Sciatic nerve (tissue), 2 donors: ENCODE measurements at regions not wholly inside any gene's neighbourhood (a gene's known extent, or its start where the extent isn't known, plus 50 kb on each side); places are given as distances from the start of the nearest gene placed in this dataset.

ENCODE experiments used
- ATAC-seq: fragments of 200-7000 bp; cut with Tn5 transposase; one replicate; pipeline ENCODE4 v1.9.1; 2020; ENCODE audit warnings: mild to moderate bottlenecking, moderate library complexity
- DNase-seq: peaks from one replicate; pipeline ENCODE4 v3.0.0-alpha.2; 2020; ENCODE audit warnings: low spot score
- intact Hi-C: fragments of 100-400 bp; cut with DNase I; formaldehyde crosslinking; loops from one replicate; pipeline ENCODE4 v1.14.2; 2022
- donor health status: DM: no; HTN: no; CAD: no.
- donor health status: DM: no; HTN: no; CAD: no.

- intact Hi-C loops, result no loop called here
- ATAC-seq, result no peak
These were observed 285.7 kb upstream of the GALNT17 start for GRCh38 chr7:70846208-70846607.

GRCh38 chr7:70849580-70850235 is 282.2 kb upstream of the GALNT17 start:
- DNase-seq (no peak), ATAC-seq (no peak)
- intact Hi-C loops, result no loop called here

More at GRCh38 chr7:70846208-70846607, 285.7 kb upstream of the GALNT17 start:
- no peak for DNase-seq

GRCh38 chr7:70855373-70855772 is 276.6 kb upstream of the GALNT17 start:
- ATAC-seq (no peak), DNase-seq (no peak)
- intact Hi-C loops, result loop anchor here (5.0 kb wide), 1 partner anchor 877 kb away; no protein-coding TSS in a partner anchor

GRCh38 chr7:70856901-70857630 is 274.9 kb upstream of the GALNT17 start:
- intact Hi-C loops, result loop anchor here (5.0 kb wide), 1 partner anchor 875 kb away; no protein-coding TSS in a partner anchor
- ATAC-seq, result peak; percentile 41
- peak; percentile 89 for DNase-seq

- ATAC-seq, result no peak
- intact Hi-C loops, result loop anchor here (5.0 kb wide), 1 partner anchor 874 kb away; no protein-coding TSS in a partner anchor
- DNase-seq, result no peak
These were observed 274.0 kb upstream of the GALNT17 start for GRCh38 chr7:70857793-70858545.

GRCh38 chr7:70867513-70867912 is 264.4 kb upstream of the GALNT17 start:
- ATAC-seq, result no peak
- intact Hi-C loops, result no loop called here
- no peak for DNase-seq

- intact Hi-C loops, result no loop called here
- ATAC-seq (no peak), DNase-seq (no peak)
These were observed 261.6 kb upstream of the GALNT17 start for GRCh38 chr7:70870349-70870748.

- intact Hi-C loops, result no loop called here
- DNase-seq (no peak), ATAC-seq (no peak)
These were observed 259.8 kb upstream of the GALNT17 start for GRCh38 chr7:70872188-70872587.

GRCh38 chr7:70881167-70881847 is 250.6 kb upstream of the GALNT17 start:
- intact Hi-C loops, result no loop called here
- DNase-seq (no peak), ATAC-seq (no peak)

- ATAC-seq (no peak), DNase-seq (no peak)
- intact Hi-C loops, result no loop called here
These were observed 248.0 kb upstream of the GALNT17 start for GRCh38 chr7:70883750-70884439.

GRCh38 chr7:70884440-70884764 is 247.5 kb upstream of the GALNT17 start:
- DNase-seq (no peak), ATAC-seq (no peak)
- intact Hi-C loops, result no loop called here

- DNase-seq (no peak), ATAC-seq (no peak)
- intact Hi-C loops, result no loop called here
These were observed 247.1 kb upstream of the GALNT17 start for GRCh38 chr7:70884809-70885208.

GRCh38 chr7:70886547-70886946 is 245.4 kb upstream of the GALNT17 start:
- DNase-seq (no peak), ATAC-seq (no peak)
- intact Hi-C loops, result no loop called here

GRCh38 chr7:70887186-70887585 is 244.8 kb upstream of the GALNT17 start:
- ATAC-seq (no peak), DNase-seq (no peak)
- intact Hi-C loops, result no loop called here

- ATAC-seq, result no peak
- DNase-seq, result no peak
- intact Hi-C loops, result no loop called here
These were observed 241.6 kb upstream of the GALNT17 start for GRCh38 chr7:70890147-70890969.

GRCh38 chr7:70893422-70893821 is 238.5 kb upstream of the GALNT17 start:
- no peak for ATAC-seq
- DNase-seq, result no peak
- intact Hi-C loops, result no loop called here

- ATAC-seq (no peak), DNase-seq (no peak)
- intact Hi-C loops, result no loop called here
These were observed 237.8 kb upstream of the GALNT17 start for GRCh38 chr7:70893971-70894715.
